Neural progenitor cell (in vitro differentiated cells): ENCODE measurements at regions not wholly inside any gene's neighbourhood (a gene's known extent, or its start where the extent isn't known, plus 50 kb on each side); places are given as distances from the start of the nearest gene placed in this dataset.

ENCODE experiments used
- DNase-seq: peaks from one replicate; pipeline ENCODE4 v3.0.0-alpha.2; 2016; ENCODE audit warnings: low spot score
- H2AFZ ChIP-seq: fragments of 200-600 bp; sonication (generic); replicated peaks from 2 replicates; pipeline ENCODE4 v1.6.1; 2016; ENCODE audit warnings: antibody characterized with exemption
- H3F3A ChIP-seq: fragments of 200-600 bp; sonication (generic); 2 replicates; pipeline ENCODE4 v1.6.1; 2016; ENCODE audit warnings: antibody characterized with exemption, low read depth
- H3K27ac ChIP-seq: fragments of 200-600 bp; sonication (generic); 2 replicates; pipeline ENCODE4 v1.5.1; 2016; ENCODE audit warnings: mild to moderate bottlenecking
- H3K27me3 ChIP-seq: fragments of 200-600 bp; sonication (generic); 2 replicates; pipeline ENCODE4 v1.6.1; 2016; ENCODE audit warnings: mild to moderate bottlenecking, moderate library complexity
- H3K36me3 ChIP-seq: fragments of 200-600 bp; sonication (generic); 2 replicates; pipeline ENCODE4 v1.5.1; 2016
- H3K4me1 ChIP-seq: fragments of 200-600 bp; sonication (generic); 2 replicates; pipeline ENCODE4 v1.6.1; 2016; ENCODE audit warnings: mixed run types
- H3K4me2 ChIP-seq: fragments of 200-600 bp; sonication (generic); 2 replicates; pipeline ENCODE4 v1.6.1; 2016
- H3K4me3 ChIP-seq: fragments of 200-600 bp; sonication (generic); 2 replicates; pipeline ENCODE4 v1.5.1; 2016
- H3K79me2 ChIP-seq: fragments of 200-600 bp; sonication (generic); 2 replicates; pipeline ENCODE4 v1.6.1; 2016; ENCODE audit warnings: low read depth
- H3K9ac ChIP-seq: fragments of 200-600 bp; sonication (generic); 2 replicates; pipeline ENCODE4 v1.6.1; 2016
- H3K9me3 ChIP-seq: fragments of 200-600 bp; sonication (generic); 2 replicates; pipeline ENCODE4 v1.5.1; 2016; ENCODE audit warnings: low read depth
- H4K20me1 ChIP-seq: fragments of 200-600 bp; sonication (generic); 2 replicates; pipeline ENCODE4 v1.6.1; 2016; ENCODE audit warnings: low read depth
- H3K27ac Mint-ChIP-seq: 3 replicates; pipeline ENCODE4 v1.8.0; 2021; ENCODE audit warnings: mixed read lengths
- H3K27me3 Mint-ChIP-seq: 2 replicates; pipeline ENCODE4 v1.8.0; 2022; ENCODE audit warnings: low read depth, mild to moderate bottlenecking, inconsistent platforms, moderate library complexity, mixed read lengths; ENCODE audit not compliant: insufficient read depth
- H3K36me3 Mint-ChIP-seq: 3 replicates; pipeline ENCODE4 v1.8.0; 2021; ENCODE audit warnings: mixed read lengths
- H3K4me1 Mint-ChIP-seq: 3 replicates; pipeline ENCODE4 v1.8.0; 2021; ENCODE audit warnings: mixed read lengths
- H3K4me3 Mint-ChIP-seq: 3 replicates; pipeline ENCODE4 v1.8.0; 2021; ENCODE audit warnings: mild to moderate bottlenecking, moderate library complexity, mixed read lengths
- H3K9me3 Mint-ChIP-seq: 3 replicates; pipeline ENCODE4 v1.8.0; 2020; ENCODE audit warnings: mixed read lengths
- EZH2 ChIP-seq: fragments of 200-600 bp; sonication (generic); IDR thresholded peaks from 2 replicates; pipeline ENCODE4 v1.6.1; 2017; ENCODE audit warnings: antibody characterized with exemption, mild to moderate bottlenecking, moderate library complexity
- EZH2phosphoT487 ChIP-seq: fragments of 200-600 bp; sonication (generic); IDR thresholded peaks from 2 replicates; pipeline ENCODE4 v1.6.1; 2017; ENCODE audit warnings: antibody characterized with exemption
- TF ChIP-seq, protein P1 (sequence below): fragments of 200-600 bp; sonication (generic); IDR thresholded peaks from 2 replicates; pipeline ENCODE4 v1.5.1; 2017; ENCODE audit warnings: antibody characterized with exemption, mild to moderate bottlenecking

DNA sequence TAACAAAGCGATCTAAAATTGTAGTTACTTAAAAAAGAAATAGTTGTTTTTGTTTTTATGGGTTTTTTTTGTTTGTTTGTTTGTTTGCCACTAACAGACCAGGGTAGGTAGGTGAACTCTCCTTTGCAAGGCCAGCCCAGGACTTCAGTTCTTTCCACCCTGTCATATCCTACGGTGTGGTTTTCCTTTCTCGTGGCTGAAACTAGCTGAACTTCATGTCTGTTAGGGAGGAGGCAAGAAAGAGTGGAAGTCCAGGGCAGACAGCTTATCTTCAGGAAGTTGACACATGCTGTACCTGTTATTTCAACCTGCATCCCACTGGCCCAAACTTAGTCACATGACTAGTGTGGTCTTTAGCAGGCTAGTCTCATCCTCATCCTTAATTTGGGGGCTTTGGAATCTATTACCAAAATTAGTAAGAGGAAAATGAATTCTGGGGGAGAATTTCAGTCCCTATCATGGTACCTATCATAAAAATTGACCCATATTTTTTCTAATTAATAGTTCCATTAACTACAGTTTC is 62.9 kb upstream of the LRRC7 start:
- Mint-ChIP-seq H3K4me1 (no peaks in the 10 kb centered on the region), H3K36me3 (no peaks in the 10 kb centered on the region), H3K27me3 (peaks cover 2% of the 10 kb centered on the region), H3K9me3 (no peaks in the 10 kb centered on the region), H3K4me3 (no peak overlapping the region), H3K27ac (no peak overlapping the region)
- Histone ChIP-seq H3K27ac (no peak overlapping the region), H3K4me2 (no peak overlapping the region), H4K20me1 (no peaks in the 10 kb centered on the region), H3K4me1 (no peaks in the 10 kb centered on the region), H3K36me3 (no peaks in the 10 kb centered on the region), H3K9ac (no peak overlapping the region), H2AFZ (no peak overlapping the region), H3K79me2 (no peaks in the 10 kb centered on the region), H3K27me3 (no peaks in the 10 kb centered on the region), H3K9me3 (no peaks in the 10 kb centered on the region), H3F3A (no peaks in the 10 kb centered on the region), H3K4me3 (no peak overlapping the region)
- DNase-seq, result no peak
- TF ChIP-seq EZH2phosphoT487, result no peak
- TF ChIP-seq, protein P1, sequence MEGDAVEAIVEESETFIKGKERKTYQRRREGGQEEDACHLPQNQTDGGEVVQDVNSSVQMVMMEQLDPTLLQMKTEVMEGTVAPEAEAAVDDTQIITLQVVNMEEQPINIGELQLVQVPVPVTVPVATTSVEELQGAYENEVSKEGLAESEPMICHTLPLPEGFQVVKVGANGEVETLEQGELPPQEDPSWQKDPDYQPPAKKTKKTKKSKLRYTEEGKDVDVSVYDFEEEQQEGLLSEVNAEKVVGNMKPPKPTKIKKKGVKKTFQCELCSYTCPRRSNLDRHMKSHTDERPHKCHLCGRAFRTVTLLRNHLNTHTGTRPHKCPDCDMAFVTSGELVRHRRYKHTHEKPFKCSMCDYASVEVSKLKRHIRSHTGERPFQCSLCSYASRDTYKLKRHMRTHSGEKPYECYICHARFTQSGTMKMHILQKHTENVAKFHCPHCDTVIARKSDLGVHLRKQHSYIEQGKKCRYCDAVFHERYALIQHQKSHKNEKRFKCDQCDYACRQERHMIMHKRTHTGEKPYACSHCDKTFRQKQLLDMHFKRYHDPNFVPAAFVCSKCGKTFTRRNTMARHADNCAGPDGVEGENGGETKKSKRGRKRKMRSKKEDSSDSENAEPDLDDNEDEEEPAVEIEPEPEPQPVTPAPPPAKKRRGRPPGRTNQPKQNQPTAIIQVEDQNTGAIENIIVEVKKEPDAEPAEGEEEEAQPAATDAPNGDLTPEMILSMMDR, result no peak
- TF ChIP-seq EZH2, result no peak

DNA sequence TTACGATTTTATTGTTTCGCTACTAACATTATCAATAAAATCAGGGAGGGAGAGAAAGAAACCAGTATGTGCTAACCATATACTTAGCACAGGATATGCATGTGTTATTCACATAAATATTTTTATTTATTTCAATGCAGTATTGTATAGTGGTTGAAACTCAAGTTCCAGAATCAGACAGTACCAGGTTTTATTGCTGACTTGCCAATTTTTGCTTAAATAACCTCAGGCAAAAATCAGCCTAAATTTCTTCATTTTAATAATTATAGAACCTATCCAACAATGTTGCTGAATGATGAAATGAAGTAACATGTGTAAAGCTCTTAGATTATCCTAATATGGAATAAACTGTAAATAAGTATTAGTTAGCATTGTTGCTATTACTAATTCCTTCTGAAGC is 61.4 kb upstream of the LRRC7 start:
- H3K27me3 ChIP-seq, result no peaks in the 10 kb centered on the region
- no peak overlapping the region for H3K4me2 ChIP-seq
- H3K4me3 ChIP-seq, result no peak overlapping the region
- Mint-ChIP-seq H3K27ac (no peak overlapping the region), H3K27me3 (peaks cover 6% of the 10 kb centered on the region), H3K36me3 (no peaks in the 10 kb centered on the region), H3K9me3 (no peaks in the 10 kb centered on the region), H3K4me3 (no peak overlapping the region), H3K4me1 (no peaks in the 10 kb centered on the region)
- no peak overlapping the region for H2AFZ ChIP-seq
- no peak overlapping the region for H3K27ac ChIP-seq
- no peaks in the 10 kb centered on the region for H4K20me1 ChIP-seq
- no peak for DNase-seq
- H3K4me1 ChIP-seq, result no peaks in the 10 kb centered on the region
- no peaks in the 10 kb centered on the region for H3K36me3 ChIP-seq
- no peak for TF ChIP-seq EZH2phosphoT487
- TF ChIP-seq EZH2, result no peak
- TF ChIP-seq, protein P1, result no peak
- no peaks in the 10 kb centered on the region for H3K79me2 ChIP-seq
- H3K9ac ChIP-seq, result no peak overlapping the region
- no peaks in the 10 kb centered on the region for H3K9me3 ChIP-seq
- H3F3A ChIP-seq, result no peaks in the 10 kb centered on the region

DNA sequence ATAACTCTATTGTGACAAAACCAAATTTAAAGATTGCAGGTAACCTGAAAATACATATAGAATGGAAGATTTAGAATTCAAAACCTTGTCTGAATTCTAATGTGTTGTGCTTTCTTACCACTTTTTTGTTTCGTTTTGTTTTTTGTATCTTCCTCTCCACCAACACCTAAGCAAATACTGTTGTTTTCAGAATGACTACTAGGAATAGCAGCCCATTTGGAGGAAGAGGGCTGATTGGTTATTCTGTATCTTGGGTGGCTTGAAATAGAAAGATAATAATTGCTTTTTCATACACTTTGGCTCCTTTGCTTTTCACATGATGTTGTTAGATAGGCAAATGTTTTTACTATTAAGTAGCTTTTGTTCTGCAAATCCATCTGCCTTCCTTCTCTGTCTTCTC is 61.0 kb upstream of the LRRC7 start:
- no peak overlapping the region for H2AFZ ChIP-seq
- H3K79me2 ChIP-seq, result no peaks in the 10 kb centered on the region
- Mint-ChIP-seq H3K9me3 (no peaks in the 10 kb centered on the region), H3K27me3 (peaks cover 6% of the 10 kb centered on the region), H3K4me1 (no peaks in the 10 kb centered on the region), H3K27ac (no peak overlapping the region), H3K36me3 (no peaks in the 10 kb centered on the region), H3K4me3 (no peak overlapping the region)
- H3K4me2 ChIP-seq, result no peak overlapping the region
- no peak overlapping the region for H3K4me3 ChIP-seq
- H4K20me1 ChIP-seq, result no peaks in the 10 kb centered on the region
- no peak for DNase-seq
- H3K27ac ChIP-seq, result no peak overlapping the region
- no peaks in the 10 kb centered on the region for H3K27me3 ChIP-seq
- H3K36me3 ChIP-seq, result no peaks in the 10 kb centered on the region
- no peaks in the 10 kb centered on the region for H3K9me3 ChIP-seq
- no peak for TF ChIP-seq EZH2
- no peak for TF ChIP-seq EZH2phosphoT487
- TF ChIP-seq, protein P1, result no peak
- H3K4me1 ChIP-seq, result no peaks in the 10 kb centered on the region
- no peaks in the 10 kb centered on the region for H3F3A ChIP-seq
- H3K9ac ChIP-seq, result no peak overlapping the region
